ENCODE measurements at regions not wholly inside any gene's neighbourhood (a gene's known extent, or its start where the extent isn't known, plus 50 kb on each side); places are given as distances from the start of the nearest gene placed in this dataset.

DNA sequence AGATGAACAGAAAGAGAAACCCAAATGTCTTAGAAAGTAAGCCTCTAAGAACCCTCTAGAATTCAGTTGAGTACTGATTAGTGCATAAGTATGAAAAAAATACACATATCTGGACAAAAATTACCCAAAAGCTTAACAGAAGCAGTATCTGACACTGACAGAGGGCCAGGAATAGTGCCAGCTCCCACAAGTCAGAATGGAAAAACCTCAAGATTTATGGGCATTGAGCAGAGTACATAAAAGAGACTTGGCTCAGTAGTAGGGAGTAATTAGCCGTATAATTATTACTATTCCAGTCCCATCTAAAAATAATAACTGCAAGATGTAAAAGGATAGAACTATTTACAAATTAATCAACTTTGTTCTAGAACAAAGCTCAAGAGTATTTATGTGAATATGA, 834.5 kb downstream of the FAM181B start:
- CTCF ChIA-PET, result no interaction called here
- DNase-seq (ENCODE audit: extremely low spot score), result no peak
- POLR2A ChIA-PET, result no interaction called here
- TF ChIP-seq FOXK2 (IDR thresholded peaks at IDR 0.05) (no peak), FOXM1 (IDR thresholded peaks at IDR 0.05; ENCODE audit: borderline replicate concordance) (no peak)

DNA sequence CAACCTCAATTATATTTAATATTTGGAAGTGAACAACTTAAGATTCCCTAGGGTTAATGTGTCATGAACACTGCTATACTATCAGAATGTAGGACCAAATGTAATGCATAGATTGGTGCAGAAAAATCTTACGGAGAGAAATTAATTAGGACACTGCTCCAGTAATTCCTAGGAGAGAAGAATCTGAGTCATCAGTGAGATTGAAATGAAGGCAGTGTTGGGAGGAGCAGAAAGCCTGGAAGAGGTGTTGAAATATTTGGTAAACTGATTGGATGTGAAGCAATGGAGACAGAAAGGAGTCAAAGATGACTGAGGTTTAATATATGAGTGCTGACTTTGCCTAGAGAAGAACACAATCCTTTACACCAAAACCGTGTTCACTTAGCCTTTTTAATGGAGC, 836.0 kb downstream of the FAM181B start:
- ChIA-PET CTCF (no interaction called here), POLR2A (no interaction called here)
- TF ChIP-seq ELF4 (IDR thresholded peaks at IDR 0.05) (no peak), HDGF (IDR thresholded peaks at IDR 0.05; ENCODE audit: borderline replicate concordance) (no peak), ZNF384 (IDR thresholded peaks at IDR 0.05) (no peak), CTBP1 (IDR thresholded peaks at IDR 0.05; ENCODE audit: borderline replicate concordance) (no peak), FOXM1 (IDR thresholded peaks at IDR 0.05; ENCODE audit: borderline replicate concordance) (no peak), L3MBTL2 (conservative IDR thresholded peaks at IDR 0.05) (no peak), FOXA1 (IDR thresholded peaks at IDR 0.05) (no peak), SUZ12 (IDR thresholded peaks at IDR 0.05) (no peak), SP1 (IDR thresholded peaks at IDR 0.05) (no peak), FOXK2 (IDR thresholded peaks at IDR 0.05) (no peak), NFRKB (IDR thresholded peaks at IDR 0.05) (no peak), ARNT (IDR thresholded peaks at IDR 0.05) (no peak), LEF1 (IDR thresholded peaks at IDR 0.05; ENCODE audit: borderline replicate concordance) (no peak), BHLHE40 (IDR thresholded peaks at IDR 0.05; ENCODE audit: borderline replicate concordance) (no peak), TARDBP (IDR thresholded peaks at IDR 0.05) (no peak)
- TF ChIP-seq, protein P1, sequence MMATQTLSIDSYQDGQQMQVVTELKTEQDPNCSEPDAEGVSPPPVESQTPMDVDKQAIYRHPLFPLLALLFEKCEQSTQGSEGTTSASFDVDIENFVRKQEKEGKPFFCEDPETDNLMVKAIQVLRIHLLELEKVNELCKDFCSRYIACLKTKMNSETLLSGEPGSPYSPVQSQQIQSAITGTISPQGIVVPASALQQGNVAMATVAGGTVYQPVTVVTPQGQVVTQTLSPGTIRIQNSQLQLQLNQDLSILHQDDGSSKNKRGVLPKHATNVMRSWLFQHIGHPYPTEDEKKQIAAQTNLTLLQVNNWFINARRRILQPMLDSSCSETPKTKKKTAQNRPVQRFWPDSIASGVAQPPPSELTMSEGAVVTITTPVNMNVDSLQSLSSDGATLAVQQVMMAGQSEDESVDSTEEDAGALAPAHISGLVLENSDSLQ (IDR thresholded peaks at IDR 0.05), result no peak
- no peak for DNase-seq (ENCODE audit: extremely low spot score)

DNA sequence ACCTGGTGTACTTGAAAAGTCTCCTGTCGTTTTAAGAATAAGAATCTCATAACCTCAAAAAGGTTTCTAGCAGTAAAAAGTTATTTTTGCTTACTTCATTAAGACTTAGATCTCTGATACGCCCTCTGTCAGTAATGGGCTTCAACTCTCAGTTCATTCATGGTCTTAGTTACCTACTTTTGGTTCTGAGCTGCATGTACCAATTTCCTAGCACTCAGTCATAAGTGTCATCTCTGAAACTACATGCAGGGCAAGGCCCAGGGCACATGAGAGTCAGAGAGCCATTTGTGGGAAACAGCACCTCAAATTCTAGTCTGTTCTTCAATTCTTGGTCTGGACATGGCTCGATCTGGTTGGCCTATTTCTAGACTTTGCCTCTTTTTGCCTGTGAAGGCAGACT, 838.4 kb downstream of the FAM181B start:
- DNase-seq (ENCODE audit: extremely low spot score), result no peak
- TF ChIP-seq SUZ12 (IDR thresholded peaks at IDR 0.05), result no peak
- no peak for TF ChIP-seq HDGF (IDR thresholded peaks at IDR 0.05; ENCODE audit: borderline replicate concordance)
- POLR2A ChIA-PET, result no interaction called here
- CTCF ChIA-PET, result no interaction called here

DNA sequence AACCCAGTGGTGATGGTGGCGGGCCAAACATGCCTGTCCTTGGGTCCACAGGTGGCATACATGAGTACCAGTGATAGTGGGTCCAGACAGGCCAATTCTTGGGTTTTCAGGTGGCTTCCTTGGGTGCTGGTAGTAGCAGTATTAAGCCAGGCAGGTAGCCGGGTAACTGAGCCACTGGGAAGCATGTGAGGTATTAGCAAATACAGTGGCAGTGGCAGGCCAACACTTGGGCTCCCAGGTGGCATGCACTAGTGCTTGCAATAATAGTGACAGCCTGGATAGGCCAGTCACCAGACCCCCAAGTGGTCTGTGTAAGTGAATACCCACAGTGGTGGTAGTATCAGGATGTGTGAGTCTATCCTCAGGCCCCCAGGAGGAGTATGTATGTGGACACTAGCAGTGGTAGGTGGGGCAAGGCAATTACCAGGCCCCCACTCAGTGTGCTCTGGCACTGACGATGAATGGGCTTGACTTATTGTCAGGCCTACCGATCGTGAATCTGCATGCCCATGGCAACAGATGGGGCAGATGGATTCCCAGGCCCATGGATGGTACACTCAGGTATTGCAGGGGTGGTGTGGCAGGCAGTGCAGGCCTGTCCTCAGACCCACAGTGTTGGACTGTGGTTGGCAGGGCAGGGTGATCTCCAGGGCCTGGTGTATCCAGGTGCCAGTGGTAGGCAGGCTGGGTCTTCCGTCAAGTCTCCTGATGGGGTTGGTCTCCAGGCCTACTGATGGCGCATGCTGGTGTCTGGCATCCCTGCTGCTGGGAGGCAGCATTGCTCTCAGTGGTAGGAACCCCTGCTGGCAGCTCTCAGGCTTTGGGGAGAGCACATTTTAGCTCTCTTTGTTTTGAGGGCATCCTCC, 840.7 kb downstream of the FAM181B start:
- DNase-seq (ENCODE audit: extremely low spot score), result no peak
- TF ChIP-seq BHLHE40 (IDR thresholded peaks at IDR 0.05; ENCODE audit: borderline replicate concordance), result no peak
- no peak for TF ChIP-seq TARDBP (IDR thresholded peaks at IDR 0.05)
- ChIA-PET POLR2A (no interaction called here), CTCF (no interaction called here)

DNA sequence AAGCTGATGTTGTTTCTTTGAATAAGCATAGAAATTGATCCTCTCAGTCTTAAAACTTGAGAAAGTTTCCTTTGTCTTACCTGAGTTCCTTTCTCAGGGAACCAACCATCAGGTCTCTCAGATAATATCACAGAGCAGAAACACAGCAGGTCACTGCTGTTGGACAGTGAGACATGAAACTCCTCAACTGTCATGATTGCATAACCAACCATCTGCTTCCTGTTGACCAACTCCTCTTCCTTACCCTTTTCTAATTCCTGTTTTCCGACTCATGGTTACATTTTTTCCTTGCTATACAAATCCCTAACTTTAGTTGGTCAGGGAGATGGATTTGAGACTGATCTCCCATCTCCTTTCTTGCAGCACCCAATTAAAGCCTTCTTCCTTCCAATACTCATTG, 845.3 kb downstream of the FAM181B start:
- POLR2A ChIA-PET, result no interaction called here
- no peak for DNase-seq (ENCODE audit: extremely low spot score)
- no peak for TF ChIP-seq FOXK2 (IDR thresholded peaks at IDR 0.05)
- no peak for TF ChIP-seq SP1 (IDR thresholded peaks at IDR 0.05)
- no peak for TF ChIP-seq FOXM1 (IDR thresholded peaks at IDR 0.05; ENCODE audit: borderline replicate concordance)
- TF ChIP-seq CTBP1 (IDR thresholded peaks at IDR 0.05; ENCODE audit: borderline replicate concordance), result no peak
- TF ChIP-seq HDGF (IDR thresholded peaks at IDR 0.05; ENCODE audit: borderline replicate concordance), result no peak
- TF ChIP-seq NFRKB (IDR thresholded peaks at IDR 0.05), result no peak
- no peak for TF ChIP-seq FOXA1 (IDR thresholded peaks at IDR 0.05)
- TF ChIP-seq L3MBTL2 (conservative IDR thresholded peaks at IDR 0.05), result no peak
- CTCF ChIA-PET, result no interaction called here

DNA sequence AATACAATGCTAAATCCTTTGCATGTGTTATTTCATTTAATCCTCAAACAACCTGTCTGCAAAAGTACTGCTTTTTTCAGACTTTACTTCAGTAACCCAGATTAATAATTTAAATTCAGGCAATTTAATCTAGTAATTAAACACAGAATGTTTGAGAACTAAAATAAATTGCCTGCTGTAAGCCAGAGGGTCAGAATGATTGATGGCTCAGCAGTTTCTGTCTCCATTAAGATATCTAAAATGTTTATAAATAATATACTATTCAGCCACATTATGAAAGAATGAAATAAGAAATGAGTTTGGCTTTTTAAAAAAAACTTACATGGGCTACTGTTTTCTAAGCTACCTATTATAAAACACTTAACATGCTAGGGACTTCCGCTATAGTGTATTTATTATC, 846.0 kb downstream of the FAM181B start:
- CTCF ChIA-PET, result no interaction called here
- POLR2A ChIA-PET, result no interaction called here

DNA sequence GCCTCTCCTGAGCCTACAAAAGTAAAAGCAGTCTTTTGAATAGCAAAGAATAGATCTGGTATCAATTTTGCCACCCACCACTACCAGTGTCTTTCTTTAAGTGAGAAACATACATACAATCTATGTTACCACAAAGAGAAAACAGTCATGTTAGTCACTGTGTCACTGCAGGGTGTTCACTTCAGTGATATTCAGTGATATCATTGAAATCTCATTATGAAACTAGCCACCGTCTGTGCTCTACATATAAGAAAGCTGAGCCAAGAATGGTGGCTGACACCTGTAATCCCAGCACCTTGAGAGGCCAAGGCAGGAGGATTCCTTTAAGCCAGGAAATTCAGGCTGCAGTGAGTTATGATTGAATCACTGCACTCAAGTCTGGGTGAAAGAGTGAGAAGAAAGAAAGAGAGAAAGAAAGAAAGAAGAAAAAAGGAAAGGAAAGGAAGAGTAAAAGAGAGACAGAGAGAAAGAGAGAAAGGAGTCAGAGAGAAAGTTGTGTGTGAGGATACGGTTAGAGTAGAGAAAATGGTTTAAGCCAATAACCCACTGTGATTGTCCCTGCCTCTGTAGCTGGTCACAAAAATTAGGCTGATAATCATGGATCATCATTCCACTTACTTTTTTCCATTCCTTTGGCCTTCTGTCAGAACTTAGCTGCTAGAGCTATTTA, 847.1 kb downstream of the FAM181B start:
- ChIA-PET CTCF (no interaction called here), POLR2A (no interaction called here)
- TF ChIP-seq, protein P1 (IDR thresholded peaks at IDR 0.05), result no peak
- TF ChIP-seq ARNT (IDR thresholded peaks at IDR 0.05) (no peak), TARDBP (IDR thresholded peaks at IDR 0.05) (no peak), NFRKB (IDR thresholded peaks at IDR 0.05) (no peak), L3MBTL2 (conservative IDR thresholded peaks at IDR 0.05) (no peak), CTBP1 (IDR thresholded peaks at IDR 0.05; ENCODE audit: borderline replicate concordance) (no peak), FOXA1 (IDR thresholded peaks at IDR 0.05) (no peak), FOXK2 (IDR thresholded peaks at IDR 0.05) (no peak), HDGF (IDR thresholded peaks at IDR 0.05; ENCODE audit: borderline replicate concordance) (no peak), SP1 (IDR thresholded peaks at IDR 0.05) (no peak)
- no peak for DNase-seq (ENCODE audit: extremely low spot score)

More for the DNA sequence above, 846.0 kb downstream of the FAM181B start:
- no peak for DNase-seq (ENCODE audit: extremely low spot score)
- TF ChIP-seq FOXM1 (IDR thresholded peaks at IDR 0.05; ENCODE audit: borderline replicate concordance), result no peak
- TF ChIP-seq CTBP1 (IDR thresholded peaks at IDR 0.05; ENCODE audit: borderline replicate concordance), result no peak
- TF ChIP-seq HDGF (IDR thresholded peaks at IDR 0.05; ENCODE audit: borderline replicate concordance), result no peak
- TF ChIP-seq SUZ12 (IDR thresholded peaks at IDR 0.05), result no peak
- TF ChIP-seq L3MBTL2 (conservative IDR thresholded peaks at IDR 0.05), result no peak
- TF ChIP-seq NFRKB (IDR thresholded peaks at IDR 0.05), result no peak
- TF ChIP-seq ELF4 (IDR thresholded peaks at IDR 0.05), result no peak
- no peak for TF ChIP-seq BHLHE40 (IDR thresholded peaks at IDR 0.05; ENCODE audit: borderline replicate concordance)
- no peak for TF ChIP-seq SP1 (IDR thresholded peaks at IDR 0.05)
- no peak for TF ChIP-seq TARDBP (IDR thresholded peaks at IDR 0.05)
- TF ChIP-seq ZNF384 (IDR thresholded peaks at IDR 0.05), result no peak
